Transverse colon (tissue), 4 donors: ENCODE measurements at regions not wholly inside any gene's neighbourhood (a gene's known extent, or its start where the extent isn't known, plus 50 kb on each side); places are given as distances from the start of the nearest gene placed in this dataset.

Experiments
- POLR2AphosphoS5 ChIP-seq, 3 donors: sonication (generic); formaldehyde crosslinking; IDR thresholded peaks; one replicate each; pipeline ENCODE4 v1.6.1; 2016; ENCODE audit warnings: antibody characterized with exemption in 3 of 3
- TF ChIP-seq, protein P1 (sequence below), 5 experiments: fragments of 200-600 bp in 3 of 5; fragments of 450-650 bp in 2 of 5; sonication (generic) in 3 of 5; IDR thresholded peaks; 1 replicate in 2 of 5; 2 replicates in 3 of 5; pipeline ENCODE4 v1.5.1; 2016 to 2017; ENCODE audit warnings: antibody characterized with exemption in 5 of 5, inconsistent platforms in 3 of 5, mild to moderate bottlenecking in 2 of 5, moderate library complexity in 1 of 5

DNA sequence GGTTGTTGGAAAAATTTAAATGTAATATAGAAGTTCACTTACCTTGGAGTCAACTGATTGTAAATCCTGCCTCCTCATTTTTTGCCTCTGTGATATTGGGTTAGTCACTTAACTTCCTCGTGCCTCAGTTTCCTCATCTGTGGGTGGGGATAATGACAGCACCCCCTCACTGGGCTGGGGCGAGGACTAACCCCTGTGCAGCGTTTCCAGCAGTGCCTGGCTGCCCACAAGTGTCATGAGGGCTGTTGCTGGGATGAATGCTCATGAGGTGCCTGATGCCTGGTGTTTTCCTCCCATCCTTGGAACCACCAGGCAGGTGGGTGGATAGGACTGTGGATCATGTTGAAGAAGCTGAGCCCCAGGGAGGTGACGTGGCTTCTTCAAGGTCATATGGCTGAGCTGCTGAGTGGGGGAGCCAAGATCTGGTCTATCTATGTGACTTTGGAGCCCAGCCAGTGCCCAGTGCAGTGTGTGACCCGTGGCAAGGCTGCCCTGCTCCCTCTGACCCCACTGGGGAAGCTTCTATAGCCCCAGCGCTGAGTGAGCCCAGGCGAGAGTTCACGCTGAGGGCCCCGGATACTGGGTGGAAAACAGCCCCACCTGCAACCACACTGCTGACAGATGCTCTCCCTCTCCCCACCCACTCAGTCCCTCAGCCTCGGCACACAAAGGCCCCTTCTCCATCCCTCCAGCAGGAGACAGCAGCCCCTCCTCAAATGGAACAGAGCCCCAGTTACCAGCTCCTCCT, 446.0 kb downstream of the PTPRU start:
- TF ChIP-seq, protein P1, sequence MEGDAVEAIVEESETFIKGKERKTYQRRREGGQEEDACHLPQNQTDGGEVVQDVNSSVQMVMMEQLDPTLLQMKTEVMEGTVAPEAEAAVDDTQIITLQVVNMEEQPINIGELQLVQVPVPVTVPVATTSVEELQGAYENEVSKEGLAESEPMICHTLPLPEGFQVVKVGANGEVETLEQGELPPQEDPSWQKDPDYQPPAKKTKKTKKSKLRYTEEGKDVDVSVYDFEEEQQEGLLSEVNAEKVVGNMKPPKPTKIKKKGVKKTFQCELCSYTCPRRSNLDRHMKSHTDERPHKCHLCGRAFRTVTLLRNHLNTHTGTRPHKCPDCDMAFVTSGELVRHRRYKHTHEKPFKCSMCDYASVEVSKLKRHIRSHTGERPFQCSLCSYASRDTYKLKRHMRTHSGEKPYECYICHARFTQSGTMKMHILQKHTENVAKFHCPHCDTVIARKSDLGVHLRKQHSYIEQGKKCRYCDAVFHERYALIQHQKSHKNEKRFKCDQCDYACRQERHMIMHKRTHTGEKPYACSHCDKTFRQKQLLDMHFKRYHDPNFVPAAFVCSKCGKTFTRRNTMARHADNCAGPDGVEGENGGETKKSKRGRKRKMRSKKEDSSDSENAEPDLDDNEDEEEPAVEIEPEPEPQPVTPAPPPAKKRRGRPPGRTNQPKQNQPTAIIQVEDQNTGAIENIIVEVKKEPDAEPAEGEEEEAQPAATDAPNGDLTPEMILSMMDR (IDR thresholded peaks at IDR 0.05), result no peak
- no peak for TF ChIP-seq POLR2AphosphoS5 (IDR thresholded peaks at IDR 0.05)
